SKM-1 treated with dmso at 0.1 percent for 144 hours (cell line): ENCODE measurements at regions not wholly inside any gene's neighbourhood (a gene's known extent, or its start where the extent isn't known, plus 50 kb on each side); places are given as distances from the start of the nearest gene placed in this dataset.

Experiments used
- DNase-seq: peaks from one replicate; lab custom pipeline; 2025; ENCODE audit not compliant: unreplicated experiment; lab: John Stamatoyannopoulos, UW

GRCh38 chr6:148225871-148226270, 116.8 kb upstream of the SASH1 start:
- no peak for DNase-seq

DNA sequence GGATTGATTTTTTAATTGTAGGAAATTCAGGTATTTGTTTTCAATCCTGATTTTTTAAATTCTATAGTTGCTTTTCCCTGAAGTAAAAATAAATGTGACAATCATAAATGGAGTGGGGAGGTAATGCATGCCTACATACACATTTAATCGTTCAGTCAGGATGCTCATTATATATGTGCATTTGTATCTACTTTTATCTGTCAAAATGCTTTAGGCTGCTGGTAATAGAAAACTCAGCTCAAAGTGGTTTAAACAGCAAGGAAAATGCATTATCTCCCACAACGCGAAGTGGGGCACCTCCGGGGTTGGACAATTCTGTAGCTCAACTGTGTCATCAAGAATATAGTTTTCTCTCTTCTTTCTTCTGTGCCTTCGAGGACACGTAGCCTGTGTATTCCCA, 116.4 kb upstream of the SASH1 start:
- no peak for DNase-seq

DNA sequence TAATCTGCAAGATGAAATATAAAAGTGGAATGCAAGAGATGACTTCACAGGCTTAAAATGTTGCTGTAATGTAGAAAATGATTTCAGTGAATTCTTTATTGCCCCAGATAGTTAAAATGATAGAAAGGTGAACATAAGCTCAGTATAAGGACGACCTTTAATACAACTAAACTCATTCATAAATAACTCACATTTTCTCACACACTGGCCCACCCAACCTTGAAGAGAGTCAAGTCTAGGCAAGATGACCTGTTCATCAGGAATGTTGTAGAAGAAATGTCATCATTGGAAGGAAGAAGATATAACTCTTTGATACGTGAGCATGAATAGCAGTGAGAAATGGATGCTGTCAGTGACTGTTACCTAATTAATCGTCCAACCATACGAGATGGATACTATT, 111.1 kb upstream of the SASH1 start:
- DNase-seq = no peak

DNA sequence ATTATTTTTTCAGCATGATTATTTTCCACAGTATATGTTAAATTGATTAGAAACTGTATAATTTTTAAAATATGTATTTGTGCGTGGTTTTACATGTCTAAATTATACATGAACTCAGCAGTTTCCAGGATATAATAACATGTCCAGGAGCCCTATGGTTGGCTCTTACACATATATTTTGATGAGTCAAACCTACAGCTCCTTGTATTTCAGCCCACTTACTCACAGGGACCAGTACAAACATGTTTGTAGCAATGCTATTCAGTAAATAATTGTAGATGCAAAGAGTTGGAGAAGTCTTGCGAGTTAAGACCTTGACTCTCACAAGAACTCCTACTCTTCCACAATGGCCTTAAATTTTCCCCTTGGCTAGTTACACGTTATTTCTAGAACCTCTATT, 107.2 kb upstream of the SASH1 start:
- DNase-seq = no peak

- no peak for DNase-seq
These were observed 103.9 kb upstream of the SASH1 start for GRCh38 chr6:148238713-148239112.

GRCh38 chr6:148239215-148239614, 103.4 kb upstream of the SASH1 start:
- no peak for DNase-seq

DNA sequence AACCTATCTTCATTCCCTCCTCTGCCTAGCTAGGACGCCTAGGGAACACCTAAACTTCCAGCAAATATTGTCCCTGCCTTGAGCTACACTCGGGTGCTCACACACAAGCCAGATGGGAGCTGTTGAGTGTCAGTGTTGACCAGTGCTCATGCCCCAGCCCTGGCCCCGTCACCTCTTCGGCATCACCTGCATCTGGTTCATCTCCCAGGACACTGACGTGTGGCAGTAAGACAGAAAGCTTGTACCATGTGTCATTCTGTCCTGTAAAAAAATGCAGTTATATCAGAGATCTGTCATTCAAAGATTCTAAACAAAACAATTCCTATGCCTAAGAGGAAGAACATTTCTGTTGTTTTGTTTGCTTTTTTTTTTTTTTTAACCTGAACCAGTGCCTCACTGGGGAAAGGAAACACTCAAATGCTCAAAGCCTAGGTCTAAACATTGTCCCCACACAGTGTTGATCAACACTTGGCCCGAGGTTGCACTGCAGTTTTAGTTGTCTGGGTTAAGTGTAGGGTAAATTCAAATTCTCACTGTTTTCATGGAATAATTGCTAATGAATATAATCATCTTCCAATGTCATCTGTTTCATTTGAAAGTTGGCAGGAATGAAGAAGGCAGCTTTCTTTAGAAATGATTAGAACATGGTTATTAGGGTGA, 102.7 kb upstream of the SASH1 start:
- DNase-seq = no peak

DNA sequence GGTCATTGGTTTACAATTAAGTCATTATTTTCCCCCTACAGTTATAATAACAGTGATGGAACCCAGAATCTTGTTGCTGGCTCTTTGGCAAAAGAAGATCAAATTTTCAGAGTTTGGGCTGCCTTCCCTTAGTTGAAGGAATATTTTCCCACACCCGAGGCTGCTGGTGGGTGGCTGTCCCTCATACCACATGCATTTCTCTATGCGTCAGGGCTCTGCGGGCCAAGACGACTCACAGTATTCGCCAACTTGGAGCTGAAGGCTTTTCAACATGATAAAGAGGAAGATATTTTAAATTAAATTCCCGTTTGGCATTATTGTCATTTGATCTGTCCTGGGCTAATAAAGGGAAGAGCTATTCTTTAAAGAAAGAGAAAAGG, 102.2 kb upstream of the SASH1 start:
- no peak for DNase-seq

- no peak for DNase-seq
These were observed 101.7 kb upstream of the SASH1 start for GRCh38 chr6:148240861-148241477.

DNA sequence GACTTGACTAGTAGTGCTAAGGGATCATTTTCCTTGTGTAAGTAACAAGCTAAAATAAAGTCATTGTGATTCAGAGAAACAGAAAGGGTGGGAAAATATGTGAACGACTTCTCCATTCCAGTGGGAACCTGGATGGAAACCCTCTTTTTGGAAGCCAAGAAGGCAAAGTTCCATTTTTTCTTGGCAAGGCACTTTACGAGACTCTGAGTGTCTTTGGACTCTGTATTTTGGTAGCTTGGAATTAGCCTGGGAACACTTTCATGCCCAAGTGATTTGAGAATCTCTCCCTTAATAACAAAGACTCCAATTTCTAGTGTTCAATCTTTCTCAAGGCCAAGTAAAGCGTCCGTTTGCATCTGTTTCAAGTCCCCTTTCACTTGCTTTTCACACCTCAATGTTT, 100.5 kb upstream of the SASH1 start:
- DNase-seq = no peak

GRCh38 chr6:148244217-148244935, 98.3 kb upstream of the SASH1 start:
- no peak for DNase-seq

DNA sequence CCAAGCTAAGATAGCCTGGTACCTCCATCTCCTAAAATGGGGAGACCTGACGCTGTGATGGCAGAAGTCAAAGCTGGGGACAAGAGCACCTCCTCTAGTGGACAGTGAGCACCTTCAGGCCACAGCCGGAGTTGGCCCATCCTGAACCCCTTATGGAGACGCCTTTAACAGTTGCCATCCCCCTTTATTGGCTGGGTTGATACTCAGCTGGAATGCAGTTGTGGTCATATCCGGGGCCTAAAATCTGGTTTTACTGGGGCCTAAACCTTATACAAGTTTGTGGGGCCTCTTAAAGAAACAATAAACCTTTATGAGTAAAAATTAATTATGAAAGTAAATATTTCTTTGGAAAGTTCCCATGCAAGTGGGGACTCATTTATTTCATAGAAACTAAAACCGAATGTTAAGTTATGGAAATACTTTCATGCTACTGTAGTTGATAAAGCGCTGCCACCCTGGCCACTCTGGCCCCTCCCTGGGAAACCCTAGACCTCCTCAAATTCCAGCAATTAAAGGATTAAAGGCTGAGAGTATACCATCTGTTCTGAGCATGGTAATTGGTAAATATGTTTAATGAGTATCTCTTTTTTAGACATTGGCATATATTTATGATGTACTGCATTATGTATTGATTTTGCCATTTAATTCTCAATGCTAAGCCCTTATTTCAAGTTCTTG, 95.1 kb upstream of the SASH1 start:
- DNase-seq = no peak

DNA sequence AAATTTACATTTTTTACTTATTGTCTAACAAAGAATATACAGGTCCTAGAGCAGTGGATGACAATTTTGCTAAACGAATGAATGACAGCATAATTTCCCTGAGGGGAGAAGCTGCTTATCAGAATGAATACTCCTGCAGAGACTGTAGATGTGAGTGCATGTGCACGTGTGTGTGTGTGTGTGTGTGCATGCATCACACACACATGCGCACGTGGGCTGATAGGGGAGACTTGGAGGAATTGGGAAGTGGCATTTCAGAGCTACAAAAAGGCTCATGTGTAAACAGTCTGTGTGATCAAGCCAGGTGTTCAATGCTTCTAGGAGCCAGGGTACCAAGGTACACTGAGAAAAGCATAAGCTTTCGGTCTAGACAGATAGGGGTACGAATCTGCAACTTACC, 93.5 kb upstream of the SASH1 start:
- no peak for DNase-seq

DNA sequence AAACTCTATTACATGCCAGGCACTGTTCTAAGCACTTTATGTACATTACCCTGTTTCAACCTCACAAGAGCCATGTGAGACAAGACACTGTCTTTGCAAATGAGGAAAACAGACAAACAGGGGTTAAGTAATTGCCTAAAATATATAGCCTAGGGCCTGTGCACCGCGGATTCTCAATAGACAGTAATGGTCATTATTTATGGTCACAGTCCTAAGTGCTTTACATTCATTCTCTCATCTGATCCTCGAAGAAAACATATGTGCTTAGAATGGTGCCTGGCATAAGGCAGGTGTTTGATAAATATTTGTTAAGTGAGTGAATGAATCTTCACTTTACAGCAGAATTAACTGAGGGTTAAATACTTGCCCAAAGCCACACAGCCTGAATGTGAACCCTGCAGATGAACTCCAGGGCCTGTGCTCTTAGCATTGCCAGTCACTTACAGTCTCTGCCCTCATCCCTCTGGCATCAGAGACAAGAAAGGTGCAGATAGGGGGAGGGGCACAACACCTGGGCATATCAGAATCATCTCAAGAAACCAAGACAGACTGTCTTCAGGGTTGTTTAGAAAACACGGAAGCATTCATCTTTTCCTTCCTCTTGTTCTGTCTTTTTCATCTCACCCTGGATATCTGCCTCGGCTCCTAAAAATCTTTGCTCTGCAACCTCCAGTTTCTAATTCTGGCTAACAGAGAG, 92.8 kb upstream of the SASH1 start:
- DNase-seq = no peak

DNA sequence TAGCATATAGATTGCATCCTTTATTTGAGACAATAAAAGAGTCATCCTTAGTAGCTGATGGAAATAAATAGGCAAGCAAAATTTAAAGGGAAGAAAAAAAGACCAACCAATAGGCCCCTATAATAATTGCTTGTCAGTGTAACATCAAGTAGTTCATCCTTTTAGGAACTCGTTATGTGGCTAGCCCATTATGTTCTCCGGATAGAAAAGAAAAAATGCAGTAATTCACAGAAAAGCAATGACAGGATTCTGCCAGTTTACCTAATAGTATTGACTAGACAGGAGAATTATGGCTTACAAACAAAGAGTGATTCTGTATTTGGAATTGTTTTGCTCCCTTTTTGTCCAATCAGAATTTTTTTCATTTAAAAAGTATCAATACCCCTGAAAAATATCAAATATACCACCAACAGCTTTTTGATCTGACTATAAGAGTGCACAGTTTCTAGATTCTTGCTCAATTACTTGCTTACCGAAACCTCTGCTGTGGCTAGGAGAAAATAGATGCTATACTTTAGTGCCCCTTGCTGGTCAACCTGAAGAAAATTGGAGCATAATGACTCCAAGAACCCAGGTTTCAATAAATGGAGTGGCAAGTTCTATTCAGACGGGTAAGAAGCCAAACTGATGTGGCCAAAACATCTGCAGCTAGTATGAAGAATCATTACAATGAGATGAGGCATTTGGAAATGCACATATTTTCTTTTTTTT, 91.5 kb upstream of the SASH1 start:
- no peak for DNase-seq

DNA sequence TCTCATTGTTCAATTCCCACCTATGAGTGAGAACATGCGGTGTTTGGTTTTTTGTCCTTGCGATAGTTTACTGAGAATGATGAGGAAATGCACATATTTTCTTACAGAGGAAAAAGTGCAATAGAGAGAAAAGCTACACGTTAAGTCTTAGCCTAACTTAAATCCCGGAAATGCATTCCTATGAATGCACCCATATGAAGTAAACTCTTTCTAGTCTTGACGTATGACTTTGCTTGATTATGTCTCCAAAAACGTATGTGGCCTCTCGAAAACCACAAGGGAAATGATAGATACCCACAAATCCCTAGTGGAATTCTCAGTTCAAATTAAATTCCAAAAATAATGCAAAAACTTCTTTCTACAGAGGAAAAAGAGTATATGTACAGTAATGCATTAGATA, 90.7 kb upstream of the SASH1 start:
- no peak for DNase-seq

DNA sequence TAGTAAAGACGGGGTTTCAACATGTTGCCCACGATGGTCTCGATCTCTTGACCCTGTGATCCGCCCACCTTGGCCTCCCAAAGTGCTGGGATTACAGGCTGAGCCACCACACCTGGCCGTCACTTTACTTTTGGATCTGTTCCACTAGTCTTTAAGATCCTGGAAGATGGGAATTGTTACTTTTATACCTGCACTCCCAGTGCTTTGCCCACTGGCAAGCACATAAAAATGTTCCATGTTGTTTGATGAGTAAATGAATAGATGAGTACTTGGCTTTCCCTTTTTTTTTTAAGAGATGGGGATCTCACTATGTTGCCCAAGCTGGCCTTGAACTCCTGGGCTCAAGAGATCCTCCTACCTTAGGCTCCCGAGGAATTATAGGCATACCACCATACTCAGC, 84.8 kb upstream of the SASH1 start:
- DNase-seq = no peak

DNA sequence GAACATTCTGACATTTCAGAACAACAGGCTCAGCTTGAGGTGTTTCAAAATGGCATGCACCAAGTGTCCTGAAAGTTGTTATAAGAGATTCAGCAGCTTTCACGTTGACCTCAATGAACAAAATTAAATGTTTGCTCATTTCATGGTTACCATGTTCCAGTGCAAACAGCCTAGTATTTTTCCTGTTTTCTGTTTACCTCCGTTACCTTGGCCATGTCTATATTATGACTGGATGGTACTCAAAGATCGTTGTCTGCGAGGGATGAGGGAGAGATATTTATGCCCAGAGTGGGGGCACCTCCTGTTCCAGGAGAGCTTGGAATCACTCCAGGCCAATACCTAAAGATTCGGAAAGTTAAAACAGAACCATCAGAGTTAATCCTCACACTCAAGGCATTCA, 83.8 kb upstream of the SASH1 start:
- DNase-seq = no peak

DNA sequence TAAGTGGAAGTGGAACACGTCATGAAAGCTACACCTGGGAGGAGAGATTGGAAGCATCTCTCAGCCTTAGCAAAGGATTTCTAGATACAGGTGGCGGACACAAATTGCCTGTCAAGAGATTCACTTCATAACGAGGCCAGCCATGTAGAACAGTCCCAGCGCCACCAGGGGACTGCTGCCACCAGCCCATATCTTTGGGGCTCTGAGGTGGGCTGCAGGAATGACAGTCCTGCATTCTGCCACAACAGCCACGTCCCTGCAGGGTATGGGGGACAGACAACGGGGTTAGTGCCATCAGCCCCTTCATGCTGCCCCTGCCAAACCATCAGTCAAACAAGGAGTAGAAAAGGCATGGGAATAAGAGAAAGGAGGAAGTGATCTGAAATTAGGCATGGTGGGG, 81.2 kb upstream of the SASH1 start:
- no peak for DNase-seq

- DNase-seq = no peak
These were observed 79.6 kb upstream of the SASH1 start for GRCh38 chr6:148263010-148263409.

- no peak for DNase-seq
These were observed 78.7 kb upstream of the SASH1 start for GRCh38 chr6:148263961-148264360.
